GM23338 (cell line): ENCODE measurements at regions not wholly inside any gene's neighbourhood (a gene's known extent, or its start where the extent isn't known, plus 50 kb on each side); places are given as distances from the start of the nearest gene placed in this dataset.

ENCODE experiments used
- ATAC-seq: fragments of 200-7000 bp; cut with Tn5 transposase; 3 replicates; pipeline ENCODE4 v1.9.1; 2020
- DNase-seq: peaks from one replicate; pipeline ENCODE4 v3.0.0-alpha.2; 2015; ENCODE audit warnings: low spot score
- H2AFZ ChIP-seq: fragments of 200-600 bp; sonication (generic); 2 replicates; pipeline ENCODE4 v1.8.0; 2016; ENCODE audit warnings: antibody characterized with exemption, mild to moderate bottlenecking, moderate library complexity
- H3F3A ChIP-seq: fragments of 200-600 bp; sonication (generic); replicated peaks from 2 replicates; pipeline ENCODE4 v1.8.0; 2017; ENCODE audit warnings: antibody characterized with exemption, mixed run types, low read depth
- H3K27ac ChIP-seq: fragments of 200-600 bp; sonication (generic); 2 replicates; pipeline ENCODE4 v1.6.1; 2016; ENCODE audit warnings: low read depth
- H3K27me3 ChIP-seq: fragments of 200-600 bp; sonication (generic); 2 replicates; pipeline ENCODE4 v1.8.0; 2016; ENCODE audit warnings: mild to moderate bottlenecking, mixed run types, moderate library complexity; ENCODE audit not compliant: insufficient read depth
- H3K36me3 ChIP-seq: fragments of 200-600 bp; sonication (generic); 2 replicates; pipeline ENCODE4 v1.8.0; 2016; ENCODE audit warnings: mild to moderate bottlenecking; ENCODE audit not compliant: insufficient read depth
- H3K4me1 ChIP-seq: fragments of 200-600 bp; sonication (generic); 2 replicates; pipeline ENCODE4 v1.8.0; 2016; ENCODE audit warnings: mild to moderate bottlenecking, moderate library complexity; ENCODE audit not compliant: insufficient read depth
- H3K4me2 ChIP-seq: fragments of 200-600 bp; sonication (generic); 2 replicates; pipeline ENCODE4 v1.7.1; 2017; ENCODE audit warnings: mixed run types
- H3K4me3 ChIP-seq: fragments of 200-600 bp; sonication (generic); 2 replicates; pipeline ENCODE4 v1.6.1; 2016; ENCODE audit warnings: mixed run types
- H3K79me2 ChIP-seq: fragments of 200-600 bp; sonication (generic); replicated peaks from 2 replicates; pipeline ENCODE4 v1.8.0; 2017; ENCODE audit warnings: mild to moderate bottlenecking; ENCODE audit not compliant: insufficient read depth
- H3K9me2 ChIP-seq: fragments of 200-600 bp; sonication (generic); 2 replicates; pipeline ENCODE4 v1.8.0; 2017; ENCODE audit not compliant: insufficient read depth
- H4K20me1 ChIP-seq: fragments of 200-600 bp; sonication (generic); replicated peaks from 2 replicates; pipeline ENCODE4 v1.8.0; 2017; ENCODE audit warnings: mild to moderate bottlenecking; ENCODE audit not compliant: insufficient read depth
- H3K27ac Mint-ChIP-seq: 2 replicates; pipeline ENCODE4 v1.8.0; 2020; ENCODE audit warnings: inconsistent platforms, mild to moderate bottlenecking, moderate library complexity, mixed read lengths
- H3K27me3 Mint-ChIP-seq: 3 replicates; pipeline ENCODE4 v1.8.0; 2022; ENCODE audit warnings: low read depth, mild to moderate bottlenecking, moderate library complexity, mixed read lengths, inconsistent platforms; ENCODE audit not compliant: insufficient read depth, poor library complexity
- H3K36me3 Mint-ChIP-seq: 3 replicates; pipeline ENCODE4 v1.8.0; 2021; ENCODE audit warnings: low read depth, mild to moderate bottlenecking, inconsistent platforms, moderate library complexity, mixed read lengths
- H3K4me1 Mint-ChIP-seq: 3 replicates; pipeline ENCODE4 v1.8.0; 2020; ENCODE audit warnings: mild to moderate bottlenecking, inconsistent platforms, mixed read lengths
- H3K4me3 Mint-ChIP-seq: 3 replicates; pipeline ENCODE4 v1.8.0; 2021; ENCODE audit warnings: moderate library complexity, mild to moderate bottlenecking, inconsistent platforms, mixed read lengths
- H3K9me3 Mint-ChIP-seq: 3 replicates; pipeline ENCODE4 v1.8.0; 2020; ENCODE audit warnings: moderate library complexity, mild to moderate bottlenecking, inconsistent platforms, mixed read lengths
- CREB1 ChIP-seq: fragments of 250-450 bp; sonication (Bioruptor Pico); IDR thresholded peaks from 2 replicates; pipeline ENCODE4 v1.5.0; 2020; ENCODE audit warnings: low read depth, mild to moderate bottlenecking, moderate library complexity
- CTCF ChIP-seq, 2 experiments: fragments of 200-600 bp in 1 of 2; sonication (generic) in 1 of 2; conservative IDR thresholded peaks; 2 replicates each; pipeline versions ENCODE4 v1.5.1 to v1.6.1; 2016 to 2017; ENCODE audit warnings: antibody characterized with exemption in 2 of 2, low read depth in 2 of 2, mild to moderate bottlenecking in 2 of 2, moderate library complexity in 1 of 2
- ETS1 ChIP-seq: IDR thresholded peaks from 2 replicates; pipeline ENCODE4 v1.6.1; 2016; ENCODE audit warnings: antibody characterized with exemption
- EZH2 ChIP-seq: fragments of 200-600 bp; sonication (generic); IDR thresholded peaks from one replicate; pipeline ENCODE4 v1.8.0; 2017; ENCODE audit warnings: antibody characterized with exemption, mild to moderate bottlenecking, low read depth; ENCODE audit not compliant: unreplicated experiment
- NANOG ChIP-seq: IDR thresholded peaks from 2 replicates; pipeline ENCODE4 v1.6.1; 2016; ENCODE audit warnings: antibody characterized with exemption, borderline replicate concordance
- POLR2AphosphoS5 ChIP-seq: IDR thresholded peaks from 2 replicates; pipeline ENCODE4 v1.6.1; 2016; ENCODE audit warnings: antibody characterized with exemption, low read depth
- REST ChIP-seq: IDR thresholded peaks from one replicate; pipeline ENCODE4 v1.6.1; 2018; ENCODE audit warnings: antibody characterized with exemption; ENCODE audit not compliant: unreplicated experiment
- STAT1 ChIP-seq: IDR thresholded peaks from one replicate; pipeline ENCODE4 v1.6.1; 2016; ENCODE audit warnings: antibody characterized with exemption; ENCODE audit not compliant: unreplicated experiment
- ZNF114 ChIP-seq: fragments of 250-450 bp; sonication (Bioruptor Pico); IDR thresholded peaks from 2 replicates; pipeline ENCODE4 v1.5.0; 2020; ENCODE audit warnings: mild to moderate bottlenecking, moderate library complexity
- ZNF331 ChIP-seq: fragments of 250-450 bp; sonication (Bioruptor Pico); IDR thresholded peaks from 2 replicates; pipeline ENCODE4 v1.5.0; 2020; ENCODE audit warnings: low read depth, mild to moderate bottlenecking, moderate library complexity

GRCh38 chr16:87057211-87057881 is 259.8 kb downstream of the C16orf95 start:
- H3K9me2 ChIP-seq: no peaks in the 10 kb centered on the region
- no peak overlapping the region for H3K27ac ChIP-seq
- Mint-ChIP-seq H3K9me3 (peaks cover 14% of the 10 kb centered on the region), H3K4me3 (no peak overlapping the region), H3K27me3 (peaks cover 8% of the 10 kb centered on the region), H3K4me1 (peaks cover 5% of the 10 kb centered on the region), H3K36me3 (peaks cover 3% of the 10 kb centered on the region; the same call in 1 of the 3 replicates), H3K27ac (no peak overlapping the region)
- H3K27me3 ChIP-seq: no peaks in the 10 kb centered on the region
- H2AFZ ChIP-seq: no peak overlapping the region; the same call in 1 of the 2 replicates
- H3K4me3 ChIP-seq: no peak overlapping the region
- H3K4me2 ChIP-seq: no peak overlapping the region
- H3K4me1 ChIP-seq: no peaks in the 10 kb centered on the region
- no peak for TF ChIP-seq STAT1
- TF ChIP-seq CTCF (conservative IDR thresholded peaks at IDR 0.05; ENCODE audit: low read depth in 2 of 2): peak; percentile 45 to 56
- H3K36me3 ChIP-seq: no peaks in the 10 kb centered on the region
- peak; percentile 25 for ATAC-seq
- H4K20me1 ChIP-seq: no peaks in the 10 kb centered on the region
- peak; percentile 71 for DNase-seq
- no peaks in the 10 kb centered on the region for H3F3A ChIP-seq
- H3K79me2 ChIP-seq: no peaks in the 10 kb centered on the region

GRCh38 chr16:87057951-87058560 is 259.1 kb downstream of the C16orf95 start:
- Histone ChIP-seq H3K9me2 (no peaks in the 10 kb centered on the region), H3K79me2 (no peaks in the 10 kb centered on the region), H3K4me1 (peaks cover 3% of the 10 kb centered on the region; the same call in 1 of the 2 replicates), H3K27ac (no peak overlapping the region), H3K4me2 (no peak overlapping the region), H3K36me3 (no peaks in the 10 kb centered on the region), H3K4me3 (no peak overlapping the region), H4K20me1 (no peaks in the 10 kb centered on the region), H2AFZ (no peak overlapping the region), H3K27me3 (no peaks in the 10 kb centered on the region), H3F3A (no peaks in the 10 kb centered on the region)
- Mint-ChIP-seq H3K9me3 (peaks cover 14% of the 10 kb centered on the region), H3K4me1 (peaks cover 5% of the 10 kb centered on the region), H3K4me3 (no peak overlapping the region), H3K27me3 (peaks cover 10% of the 10 kb centered on the region), H3K36me3 (peaks cover 3% of the 10 kb centered on the region; the same call in 1 of the 3 replicates), H3K27ac (no peak overlapping the region)
- ATAC-seq (no peak), DNase-seq (no peak)
- TF ChIP-seq ETS1 (no peak), POLR2AphosphoS5 (no peak), ZNF114 (CRISPR knock-in tag) (no peak), REST (no peak), CREB1 (CRISPR knock-in tag) (no peak), EZH2 (no peak), NANOG (no peak), ZNF331 (CRISPR knock-in tag) (no peak)
